NB4 (cell line): ENCODE measurements at regions not wholly inside any gene's neighbourhood (a gene's known extent, or its start where the extent isn't known, plus 50 kb on each side); places are given as distances from the start of the nearest gene placed in this dataset.

Experiments used
- DNase-seq: peaks from one replicate; pipeline ENCODE4 v3.0.0; 2010; ENCODE audit warnings: low read depth
- H3K4me3 ChIP-seq: one replicate; pipeline ENCODE4 v1.5.1; 2011; ENCODE audit warnings: mild to moderate bottlenecking, low read depth, low read length, moderate library complexity
- MYC ChIP-seq: IDR thresholded peaks from 2 replicates; pipeline ENCODE4 v1.6.1; 2011; ENCODE audit warnings: low read depth, low read length
- POLR2A ChIP-seq: IDR thresholded peaks from 2 replicates; pipeline ENCODE4 v1.6.1; 2011; ENCODE audit warnings: mild to moderate bottlenecking; ENCODE audit not compliant: insufficient read length; ENCODE audit errors: extremely low read depth
- TF ChIP-seq, protein P1 (sequence below): IDR thresholded peaks from one replicate; pipeline ENCODE4 v1.5.1; 2012; ENCODE audit warnings: low read depth, low read length
- TF ChIP-seq, protein P2 (sequence below): IDR thresholded peaks from 2 replicates; pipeline ENCODE4 v1.6.1; 2011; ENCODE audit warnings: low read depth, low read length

GRCh38 chr5:155726267-155726666, 600.7 kb upstream of the SGCD start:
- TF ChIP-seq, protein P1, sequence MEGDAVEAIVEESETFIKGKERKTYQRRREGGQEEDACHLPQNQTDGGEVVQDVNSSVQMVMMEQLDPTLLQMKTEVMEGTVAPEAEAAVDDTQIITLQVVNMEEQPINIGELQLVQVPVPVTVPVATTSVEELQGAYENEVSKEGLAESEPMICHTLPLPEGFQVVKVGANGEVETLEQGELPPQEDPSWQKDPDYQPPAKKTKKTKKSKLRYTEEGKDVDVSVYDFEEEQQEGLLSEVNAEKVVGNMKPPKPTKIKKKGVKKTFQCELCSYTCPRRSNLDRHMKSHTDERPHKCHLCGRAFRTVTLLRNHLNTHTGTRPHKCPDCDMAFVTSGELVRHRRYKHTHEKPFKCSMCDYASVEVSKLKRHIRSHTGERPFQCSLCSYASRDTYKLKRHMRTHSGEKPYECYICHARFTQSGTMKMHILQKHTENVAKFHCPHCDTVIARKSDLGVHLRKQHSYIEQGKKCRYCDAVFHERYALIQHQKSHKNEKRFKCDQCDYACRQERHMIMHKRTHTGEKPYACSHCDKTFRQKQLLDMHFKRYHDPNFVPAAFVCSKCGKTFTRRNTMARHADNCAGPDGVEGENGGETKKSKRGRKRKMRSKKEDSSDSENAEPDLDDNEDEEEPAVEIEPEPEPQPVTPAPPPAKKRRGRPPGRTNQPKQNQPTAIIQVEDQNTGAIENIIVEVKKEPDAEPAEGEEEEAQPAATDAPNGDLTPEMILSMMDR = no peak
- peak; percentile 23 for DNase-seq

GRCh38 chr5:155727512-155728145, 599.3 kb upstream of the SGCD start:
- TF ChIP-seq, protein P2, sequence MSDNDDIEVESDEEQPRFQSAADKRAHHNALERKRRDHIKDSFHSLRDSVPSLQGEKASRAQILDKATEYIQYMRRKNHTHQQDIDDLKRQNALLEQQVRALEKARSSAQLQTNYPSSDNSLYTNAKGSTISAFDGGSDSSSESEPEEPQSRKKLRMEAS = no peak
- TF ChIP-seq, protein P1 = no peak
- no peak for TF ChIP-seq MYC
- TF ChIP-seq POLR2A = no peak
- H3K4me3 ChIP-seq = no peak overlapping the region
- DNase-seq = no peak

More at GRCh38 chr5:155726267-155726666, 600.7 kb upstream of the SGCD start:
- H3K4me3 ChIP-seq = no peak overlapping the region

DNA sequence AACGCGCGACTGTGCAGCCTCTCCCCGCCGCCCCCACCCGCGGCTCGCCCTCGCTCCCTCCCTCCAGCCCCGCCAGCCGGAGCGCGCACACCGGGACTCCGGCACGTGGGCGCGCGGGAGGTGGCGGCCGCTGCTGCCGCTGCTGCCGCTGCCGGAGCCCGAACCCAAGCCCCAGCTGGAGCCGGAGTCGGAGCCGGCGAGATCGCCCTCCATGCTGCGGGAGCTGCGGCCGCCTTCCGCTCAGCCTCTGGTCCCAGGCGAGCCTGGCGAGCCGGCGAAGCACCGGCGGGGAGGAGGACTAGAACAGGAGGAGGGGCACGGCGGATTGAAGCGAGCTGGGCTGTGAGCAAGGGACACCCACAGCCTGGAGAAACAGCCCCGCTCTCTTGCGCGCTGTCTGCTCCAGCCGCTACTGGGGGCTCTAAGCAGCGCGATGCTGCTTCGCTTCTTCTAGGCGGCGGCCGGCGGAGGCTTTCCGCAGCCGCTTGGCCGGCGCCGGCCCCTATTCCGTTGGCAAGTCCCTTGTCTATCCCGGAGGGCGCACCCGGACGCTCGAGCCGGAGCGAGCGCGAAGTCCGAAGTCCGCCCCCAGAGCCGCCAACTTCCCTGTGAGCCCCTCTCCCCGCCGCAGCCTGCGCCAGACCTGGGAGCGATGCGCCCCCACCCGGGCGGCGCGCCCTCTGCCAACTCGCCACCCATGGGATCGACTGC, 598.7 kb upstream of the SGCD start:
- no peak for TF ChIP-seq POLR2A
- TF ChIP-seq, protein P2 = no peak
- no peak for TF ChIP-seq MYC
- TF ChIP-seq, protein P1 = no peak
- no peak overlapping the region for H3K4me3 ChIP-seq
- no peak for DNase-seq

- TF ChIP-seq, protein P2 = no peak
- TF ChIP-seq, protein P1 = no peak
- TF ChIP-seq POLR2A (no peak), MYC (no peak)
- DNase-seq = no peak
- H3K4me3 ChIP-seq = no peak overlapping the region
These were observed 597.9 kb upstream of the SGCD start for GRCh38 chr5:155728857-155729683.

GRCh38 chr5:155729684-155730059, 597.3 kb upstream of the SGCD start:
- H3K4me3 ChIP-seq = no peak overlapping the region
- no peak for DNase-seq
- TF ChIP-seq, protein P1 = no peak
- TF ChIP-seq POLR2A (no peak), MYC (no peak)
- TF ChIP-seq, protein P2 = no peak
